ENCODE measurements at regions not wholly inside any gene's neighbourhood (a gene's known extent, or its start where the extent isn't known, plus 50 kb on each side); places are given as distances from the start of the nearest gene placed in this dataset.

GRCh38 chr14:42944284-42944683 lies 1337.6 kb downstream of the LRFN5 start:
- Mint-ChIP-seq H3K36me3 (ENCODE audit: low read depth) (0 out of 2 replicates have a peak, but pooled peaks cover 4% of the 10 kb centered on the region), H3K4me1 (ENCODE audit: low read depth) (no peaks in the 10 kb centered on the region), H3K27ac (no peak overlapping the region), H3K9me3 (peaks cover 46% of the 10 kb centered on the region), H3K4me3 (no peak overlapping the region), H3K27me3 (ENCODE audit: insufficient read depth) (no peaks in the 10 kb centered on the region)
- no peak for TF ChIP-seq CTCF (IDR thresholded peaks at IDR 0.05)
- DNase-seq: no peak

GRCh38 chr14:42931308-42931707 lies 1324.6 kb downstream of the LRFN5 start:
- Mint-ChIP-seq H3K27ac (no peak overlapping the region), H3K9me3 (peaks cover 44% of the 10 kb centered on the region), H3K4me1 (ENCODE audit: low read depth) (no peaks in the 10 kb centered on the region), H3K4me3 (no peak overlapping the region), H3K36me3 (ENCODE audit: low read depth) (peaks cover 5% of the 10 kb centered on the region; the same call in 1 of the 2 replicates), H3K27me3 (ENCODE audit: insufficient read depth) (no peaks in the 10 kb centered on the region)
- no peak for DNase-seq
- TF ChIP-seq CTCF (IDR thresholded peaks at IDR 0.05): no peak

- Mint-ChIP-seq H3K4me3 (no peak overlapping the region), H3K36me3 (ENCODE audit: low read depth) (peaks cover 5% of the 10 kb centered on the region; the same call in 1 of the 2 replicates), H3K4me1 (ENCODE audit: low read depth) (no peaks in the 10 kb centered on the region), H3K27ac (no peak overlapping the region), H3K27me3 (ENCODE audit: insufficient read depth) (no peaks in the 10 kb centered on the region), H3K9me3 (peaks cover 58% of the 10 kb centered on the region)
- TF ChIP-seq CTCF (IDR thresholded peaks at IDR 0.05): no peak
- no peak for DNase-seq
Measured at GRCh38 chr14:42929806-42930480, 1323.3 kb downstream of the LRFN5 start.

- TF ChIP-seq CTCF (IDR thresholded peaks at IDR 0.05): no peak
- Mint-ChIP-seq H3K4me1 (ENCODE audit: low read depth) (no peaks in the 10 kb centered on the region), H3K27me3 (ENCODE audit: insufficient read depth) (no peaks in the 10 kb centered on the region), H3K27ac (no peak overlapping the region), H3K4me3 (no peak overlapping the region), H3K36me3 (ENCODE audit: low read depth) (peaks cover 5% of the 10 kb centered on the region; the same call in 1 of the 2 replicates), H3K9me3 (peaks cover 73% of the 10 kb centered on the region)
- no peak for DNase-seq
Measured at GRCh38 chr14:42927313-42927712, 1320.6 kb downstream of the LRFN5 start.

- no peaks in the 10 kb centered on the region for H3K27me3 Mint-ChIP-seq (ENCODE audit: insufficient read depth)
- no peaks in the 10 kb centered on the region for H3K36me3 Mint-ChIP-seq (ENCODE audit: low read depth)
- no peak for DNase-seq
- no peak overlapping the region for H3K4me3 Mint-ChIP-seq
- TF ChIP-seq CTCF (IDR thresholded peaks at IDR 0.05): no peak
- no peaks in the 10 kb centered on the region for H3K4me1 Mint-ChIP-seq (ENCODE audit: low read depth)
- H3K27ac Mint-ChIP-seq: no peak overlapping the region
- H3K9me3 Mint-ChIP-seq: peaks cover 42% of the 10 kb centered on the region
Measured at GRCh38 chr14:42921901-42922300, 1315.2 kb downstream of the LRFN5 start.

Measured in HFFc6 (cell line).